Right atrium auricular region (tissue), 2 donors: ENCODE measurements at regions not wholly inside any gene's neighbourhood (a gene's known extent, or its start where the extent isn't known, plus 50 kb on each side); places are given as distances from the start of the nearest gene placed in this dataset.

ENCODE experiments used
- DNase-seq: peaks from one replicate; pipeline ENCODE4 v3.0.0-alpha.2; 2019; ENCODE audit warnings: low spot score
- H3K27ac ChIP-seq, 2 donors: fragments of 200-600 bp; sonication (generic); 1 replicate in 1 of 2; 2 replicates in 1 of 2; pipeline ENCODE4 v1.5.1; 2016 to 2019
- H3K27me3 ChIP-seq, 2 donors: fragments of 200-600 bp; sonication (generic); one replicate each; pipeline versions ENCODE4 v1.5.1 to v1.6.0; 2017 to 2019
- H3K36me3 ChIP-seq: fragments of 200-600 bp; sonication (generic); one replicate; pipeline ENCODE4 v1.5.1; 2016
- H3K4me1 ChIP-seq, 2 donors: fragments of 200-600 bp; sonication (generic); one replicate each; pipeline versions ENCODE4 v1.5.1 to v1.6.0; 2017 to 2019
- H3K4me3 ChIP-seq, 2 donors: fragments of 200-600 bp; sonication (generic); 1 replicate in 1 of 2; 2 replicates in 1 of 2; pipeline ENCODE4 v1.5.1; 2017 to 2019; ENCODE audit warnings: mild to moderate bottlenecking in 1 of 2, moderate library complexity in 1 of 2
- H3K9me3 ChIP-seq, 2 donors: fragments of 200-600 bp; sonication (generic); one replicate each; pipeline ENCODE4 v1.5.1; 2019
- CTCF ChIP-seq, 2 donors: fragments of 200-600 bp; sonication (generic); IDR thresholded peaks; one replicate each; pipeline ENCODE4 v1.5.1; 2019; ENCODE audit warnings: antibody characterized with exemption in 2 of 2
- microRNA-seq, 2 donors: library from miRNA; unstranded; fragments of <30 nt; microRNA quantifications; one replicate each; pipeline ENCODE4, GENCODE V29; 2016 to 2017; ENCODE audit warnings: borderline number of aligned reads in 2 of 2, borderline replicate concordance in 1 of 2

DNA sequence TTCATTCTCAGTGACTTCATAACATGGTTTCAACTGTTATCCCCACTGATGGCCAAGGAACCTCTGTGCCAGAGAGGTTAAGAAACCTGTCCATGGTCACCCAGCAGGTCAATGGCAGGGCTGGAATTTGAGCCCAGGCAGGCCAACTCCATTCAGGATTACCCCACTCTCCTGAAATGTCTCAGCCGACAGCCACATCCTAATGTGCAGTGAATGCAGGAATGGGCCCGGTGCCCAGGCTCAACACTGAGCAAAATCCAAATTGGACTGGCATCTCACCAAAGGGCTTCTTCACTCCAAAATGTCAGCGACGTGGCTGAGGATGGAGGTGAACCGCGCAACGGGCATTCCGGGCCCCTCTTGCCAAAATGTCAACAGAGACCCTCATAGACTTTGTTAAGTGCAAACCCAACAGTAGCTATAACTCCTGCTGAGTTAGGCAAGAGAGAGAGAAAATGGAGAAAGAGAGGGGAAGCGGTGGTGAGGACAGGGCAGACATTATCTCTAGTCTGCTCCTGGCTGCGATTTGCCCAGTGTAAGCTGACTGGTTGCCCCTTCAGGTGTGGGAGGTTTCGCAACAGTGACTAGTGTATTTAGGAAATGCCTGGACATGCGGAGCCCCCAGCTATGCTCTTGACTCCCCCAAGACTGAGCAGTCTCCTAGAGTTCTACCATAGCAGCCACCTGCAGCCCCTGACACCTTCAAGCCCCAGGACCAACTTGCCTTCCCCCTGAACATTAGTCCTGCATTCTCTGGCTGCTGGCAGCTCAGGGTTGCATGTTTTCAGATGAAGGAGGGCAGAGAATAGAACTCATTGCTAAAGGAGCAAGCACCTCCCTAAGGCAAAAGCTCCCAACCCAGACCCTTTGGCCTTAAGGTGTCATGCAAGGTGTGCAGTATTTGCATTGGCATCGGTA, 167.7 kb downstream of the ANAPC1 start:
- Histone ChIP-seq H3K27me3 (no peaks in the 10 kb centered on the region), H3K4me3 (no peak overlapping the region), H3K36me3 (no peaks in the 10 kb centered on the region), H3K4me1 (no peaks in the 10 kb centered on the region), H3K27ac (no peak overlapping the region), H3K9me3 (no peaks in the 10 kb centered on the region)
- no peak for TF ChIP-seq CTCF (IDR thresholded peaks at IDR 0.05)
- no peak for DNase-seq

- no peak overlapping the region for H3K27ac ChIP-seq
- DNase-seq = no peak
- no peaks in the 10 kb centered on the region for H3K9me3 ChIP-seq
- H3K4me1 ChIP-seq = no peaks in the 10 kb centered on the region
- H3K27me3 ChIP-seq = no peaks in the 10 kb centered on the region
- TF ChIP-seq CTCF (IDR thresholded peaks at IDR 0.05) = no peak
- no peak overlapping the region for H3K4me3 ChIP-seq
- H3K36me3 ChIP-seq = no peaks in the 10 kb centered on the region
Measured at GRCh38 chr2:111716905-111717775, 166.9 kb downstream of the ANAPC1 start.

Small RNA genes lying in the stretch of these regions (microRNA-seq; reads per million reads assigned to microRNA genes)
- 0 reads per million in 2 donors for gene MIR4435-2
